GM10248 (cell line): ENCODE measurements at regions not wholly inside any gene's neighbourhood (a gene's known extent, or its start where the extent isn't known, plus 50 kb on each side); places are given as distances from the start of the nearest gene placed in this dataset.
"Not testable (repeated sequence)": the region's sequence is repeated elsewhere in the genome, so short reads cannot be mapped to it uniquely, and the experiment has no call there.

Source experiments
- CTCF ChIA-PET: fragments of 300-600 bp; sonication (Branson Sonifier 250); formaldehyde crosslinking; extraction: SDS; loops from one replicate; lab custom pipeline; 2021; ENCODE audit warnings: antibody characterized with exemption; lab: Yijun Ruan, JAX
- POLR2A ChIA-PET: fragments of 350-650 bp; sonication (Branson Sonifier 250); formaldehyde crosslinking; extraction: SDS; loops from one replicate; lab custom pipeline; 2020; ENCODE audit warnings: antibody characterized with exemption; lab: Yijun Ruan, JAX
- DNase-seq: peaks from one replicate; pipeline ENCODE4 v3.0.0; 2012; ENCODE audit errors: extremely low spot score
- CTCF ChIP-seq: IDR thresholded peaks from 2 replicates; pipeline ENCODE4 v1.5.1; 2012; ENCODE audit warnings: mild to moderate bottlenecking, low read depth; ENCODE audit errors: extremely low read depth, missing control alignments, control extremely low read depth

- CTCF ChIA-PET: interaction anchor here (1.5 to 2.2 kb wide), 2 partner anchors 13 to 17 kb away, joined by 3 to 6 read pairs; no protein-coding TSS in a partner anchor
- no peak for DNase-seq
- POLR2A ChIA-PET: no interaction called here
- TF ChIP-seq CTCF: no peak
Measured at GRCh38 chr3:152586974-152587373, 248.0 kb upstream of the P2RY1 start.

- POLR2A ChIA-PET: no interaction called here
- DNase-seq: no peak
- CTCF ChIA-PET: interaction anchor here (1.5 to 2.2 kb wide), 2 partner anchors 14 to 18 kb away, joined by 3 to 6 read pairs; no protein-coding TSS in a partner anchor
- no peak for TF ChIP-seq CTCF
Measured at GRCh38 chr3:152587861-152588260, 247.1 kb upstream of the P2RY1 start.

GRCh38 chr3:152589644-152590043 is 245.3 kb upstream of the P2RY1 start:
- no peak for TF ChIP-seq CTCF
- POLR2A ChIA-PET: no interaction called here
- DNase-seq: no peak
- CTCF ChIA-PET: no interaction called here

GRCh38 chr3:152591515-152591914 is 243.4 kb upstream of the P2RY1 start:
- ChIA-PET POLR2A (no interaction called here), CTCF (interaction anchor here (1.2 kb wide), 1 partner anchor 17 kb away, joined by 3 read pairs; no protein-coding TSS in a partner anchor)
- no peak for DNase-seq
- TF ChIP-seq CTCF: no peak

GRCh38 chr3:152593242-152593641 is 241.7 kb upstream of the P2RY1 start:
- no peak for DNase-seq
- CTCF ChIA-PET: no interaction called here
- TF ChIP-seq CTCF: no peak
- POLR2A ChIA-PET: no interaction called here

- TF ChIP-seq CTCF: no peak
- POLR2A ChIA-PET: no interaction called here
- DNase-seq: peak; percentile 74
- CTCF ChIA-PET: interaction anchor here (1.0 to 2.4 kb wide), 4 partner anchors 21 to 72 kb away, joined by 3 to 7 read pairs (median 4); no protein-coding TSS in a partner anchor
Measured at GRCh38 chr3:152595975-152596821, 238.7 kb upstream of the P2RY1 start.

- DNase-seq, POLR2A ChIA-PET: not testable (repeated sequence)
- CTCF ChIA-PET: interaction anchor here (2.4 kb wide), 1 partner anchor 23 kb away, joined by 7 read pairs; no protein-coding TSS in a partner anchor
Measured at GRCh38 chr3:152596832-152597231, 238.1 kb upstream of the P2RY1 start.
